ENCODE measurements at regions not wholly inside any gene's neighbourhood (a gene's known extent, or its start where the extent isn't known, plus 50 kb on each side); places are given as distances from the start of the nearest gene placed in this dataset.

DNA sequence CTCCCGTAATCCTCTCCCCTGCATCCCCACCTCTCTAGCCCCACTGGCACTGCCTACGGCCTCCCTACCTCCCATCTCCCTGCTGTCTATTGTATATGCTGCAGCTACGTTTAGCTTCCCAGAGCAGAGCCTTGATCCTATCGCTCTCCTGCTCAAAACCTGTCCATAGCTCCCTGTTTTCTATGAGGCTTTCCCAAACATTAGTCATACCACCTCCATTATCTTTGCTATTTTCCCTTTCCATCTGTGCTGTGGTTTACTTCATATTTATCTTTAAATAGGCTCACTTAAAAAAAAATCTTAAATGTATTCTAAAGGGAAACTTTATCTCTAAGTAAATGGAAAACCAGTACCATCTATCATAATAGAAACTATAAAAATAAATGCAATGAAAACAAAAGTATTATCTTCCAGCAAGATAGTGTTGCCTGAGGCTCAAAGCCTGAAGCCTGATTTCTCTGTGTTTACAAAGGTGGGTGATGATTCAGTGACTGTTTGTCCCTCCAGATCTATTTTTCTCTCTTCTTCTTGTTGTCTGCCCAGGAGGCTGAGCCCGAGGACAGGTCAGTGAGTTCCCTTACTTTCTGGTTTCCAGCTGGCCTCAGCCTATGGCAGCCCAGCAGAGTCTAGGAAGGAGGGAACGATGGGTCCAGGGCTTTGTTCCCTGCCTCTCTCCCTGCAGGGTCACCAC, 397.1 kb upstream of the CFAP20DC start:
- Histone ChIP-seq H2AFZ (ENCODE audit: low read length) (no peak overlapping the region), H3F3A (ENCODE audit: insufficient read depth, low read length) (peaks cover 19% of the 10 kb centered on the region), H3K4me1 (ENCODE audit: low read length) (peaks cover 32% of the 10 kb centered on the region), H3K27ac (ENCODE audit: low read length) (no peak overlapping the region), H3K36me3 (replicated peaks; ENCODE audit: insufficient read depth, low read length) (no peaks in the 10 kb centered on the region), H3K4me3 (ENCODE audit: low read length) (no peak overlapping the region), H3K4me2 (ENCODE audit: low read depth, low read length) (no peak overlapping the region), H3K27me3 (replicated peaks; ENCODE audit: insufficient read depth, low read length) (no peaks in the 10 kb centered on the region), H3K9me2 (replicated peaks; ENCODE audit: insufficient read depth, low read length) (no peaks in the 10 kb centered on the region), H3K79me2 (ENCODE audit: low read length) (no peaks in the 10 kb centered on the region), H4K20me1 (ENCODE audit: insufficient read depth, low read length) (no peaks in the 10 kb centered on the region), H3K9ac (ENCODE audit: low read length) (no peak overlapping the region), H3K9me3 (replicated peaks; ENCODE audit: insufficient read depth, low read length) (no peaks in the 10 kb centered on the region)
- no peak for DNase-seq
- TF ChIP-seq EZH2phosphoT487 (IDR thresholded peaks at IDR 0.05; ENCODE audit: low read length) (no peak), CTCF (IDR thresholded peaks at IDR 0.05; ENCODE audit: low read length) (no peak), EZH2 (optimal IDR thresholded peaks at IDR 0.05; ENCODE audit: low read depth, low read length) (no peak)

GRCh38 chr3:59444676-59445075, 394.9 kb upstream of the CFAP20DC start:
- TF ChIP-seq EZH2phosphoT487 (IDR thresholded peaks at IDR 0.05; ENCODE audit: low read length) (no peak), EZH2 (optimal IDR thresholded peaks at IDR 0.05; ENCODE audit: low read depth, low read length) (no peak), CTCF (IDR thresholded peaks at IDR 0.05; ENCODE audit: low read length) (no peak)
- no peak overlapping the region for H2AFZ ChIP-seq (ENCODE audit: low read length)
- H3F3A ChIP-seq (ENCODE audit: insufficient read depth, low read length) = no peaks in the 10 kb centered on the region
- no peak for DNase-seq
- no peak overlapping the region for H3K27ac ChIP-seq (ENCODE audit: low read length)
- no peaks in the 10 kb centered on the region for H3K27me3 ChIP-seq (replicated peaks; ENCODE audit: insufficient read depth, low read length)
- no peak overlapping the region for H3K9ac ChIP-seq (ENCODE audit: low read length)
- H3K4me3 ChIP-seq (ENCODE audit: low read length) = no peak overlapping the region
- H3K36me3 ChIP-seq (replicated peaks; ENCODE audit: insufficient read depth, low read length) = no peaks in the 10 kb centered on the region
- peaks cover 12% of the 10 kb centered on the region for H3K4me1 ChIP-seq (ENCODE audit: low read length)
- no peaks in the 10 kb centered on the region for H3K79me2 ChIP-seq (ENCODE audit: low read length)
- H3K9me2 ChIP-seq (replicated peaks; ENCODE audit: insufficient read depth, low read length) = no peaks in the 10 kb centered on the region
- no peaks in the 10 kb centered on the region for H3K9me3 ChIP-seq (replicated peaks; ENCODE audit: insufficient read depth, low read length)
- no peaks in the 10 kb centered on the region for H4K20me1 ChIP-seq (ENCODE audit: insufficient read depth, low read length)
- H3K4me2 ChIP-seq (ENCODE audit: low read depth, low read length) = no peak overlapping the region

GRCh38 chr3:59444294-59444671, 394.5 kb upstream of the CFAP20DC start:
- H3K9me3 ChIP-seq (replicated peaks; ENCODE audit: insufficient read depth, low read length) = no peaks in the 10 kb centered on the region
- H2AFZ ChIP-seq (ENCODE audit: low read length) = no peak overlapping the region
- no peak overlapping the region for H3K27ac ChIP-seq (ENCODE audit: low read length)
- no peak overlapping the region for H3K9ac ChIP-seq (ENCODE audit: low read length)
- no peaks in the 10 kb centered on the region for H3K36me3 ChIP-seq (replicated peaks; ENCODE audit: insufficient read depth, low read length)
- DNase-seq = no peak
- H3K4me1 ChIP-seq (ENCODE audit: low read length) = peaks cover 8% of the 10 kb centered on the region; the same call in 1 of the 2 replicates
- H3K9me2 ChIP-seq (replicated peaks; ENCODE audit: insufficient read depth, low read length) = no peaks in the 10 kb centered on the region
- TF ChIP-seq EZH2 (optimal IDR thresholded peaks at IDR 0.05; ENCODE audit: low read depth, low read length) = no peak
- TF ChIP-seq CTCF (IDR thresholded peaks at IDR 0.05; ENCODE audit: low read length) = no peak
- no peak for TF ChIP-seq EZH2phosphoT487 (IDR thresholded peaks at IDR 0.05; ENCODE audit: low read length)
- H3K27me3 ChIP-seq (replicated peaks; ENCODE audit: insufficient read depth, low read length) = no peaks in the 10 kb centered on the region
- no peak overlapping the region for H3K4me3 ChIP-seq (ENCODE audit: low read length)
- H3K4me2 ChIP-seq (ENCODE audit: low read depth, low read length) = no peak overlapping the region
- no peaks in the 10 kb centered on the region for H3F3A ChIP-seq (ENCODE audit: insufficient read depth, low read length)
- no peaks in the 10 kb centered on the region for H4K20me1 ChIP-seq (ENCODE audit: insufficient read depth, low read length)
- H3K79me2 ChIP-seq (ENCODE audit: low read length) = no peaks in the 10 kb centered on the region

Data from MM.1S (cell line).